Central memory CD8-positive, alpha-beta T cell (primary cell): ENCODE measurements at regions not wholly inside any gene's neighbourhood (a gene's known extent, or its start where the extent isn't known, plus 50 kb on each side); places are given as distances from the start of the nearest gene placed in this dataset.
"Not testable (repeated sequence)": the region's sequence is repeated elsewhere in the genome, so short reads cannot be mapped to it uniquely, and the experiment has no call there.

Experiments used
- ATAC-seq: fragments of 150-1000 bp; cut with Tn5 transposase; replicated peaks from 2 replicates; pipeline ENCODE4 v1.10.0; 2022; ENCODE audit warnings: mild to moderate bottlenecking, moderate FRiP score, moderate number of reproducible peaks; ENCODE audit not compliant: poor library complexity, severe bottlenecking; ENCODE audit errors: extremely low read depth
- DNase-seq, 2 donors: peaks; one replicate each; pipeline ENCODE4 v3.0.0; 2021; ENCODE audit warnings: low spot score in 2 of 2
- H3K27ac Mint-ChIP-seq: one replicate; pipeline ENCODE4 v1.8.0; 2022; ENCODE audit warnings: low read depth, mild to moderate bottlenecking, moderate library complexity, mixed read lengths
- H3K27me3 Mint-ChIP-seq: one replicate; pipeline ENCODE4 v1.8.0; 2022; ENCODE audit warnings: mixed read lengths
- H3K36me3 Mint-ChIP-seq: one replicate; pipeline ENCODE4 v1.8.0; 2022; ENCODE audit warnings: mild to moderate bottlenecking, moderate library complexity, mixed read lengths; ENCODE audit not compliant: insufficient read depth
- H3K4me1 Mint-ChIP-seq: one replicate; pipeline ENCODE4 v1.8.0; 2022; ENCODE audit warnings: mixed read lengths
- H3K4me3 Mint-ChIP-seq: one replicate; pipeline ENCODE4 v1.8.0; 2022; ENCODE audit warnings: mild to moderate bottlenecking, moderate library complexity, mixed read lengths
- H3K9me3 Mint-ChIP-seq: one replicate; pipeline ENCODE4 v1.8.0; 2022; ENCODE audit warnings: mixed read lengths

DNA sequence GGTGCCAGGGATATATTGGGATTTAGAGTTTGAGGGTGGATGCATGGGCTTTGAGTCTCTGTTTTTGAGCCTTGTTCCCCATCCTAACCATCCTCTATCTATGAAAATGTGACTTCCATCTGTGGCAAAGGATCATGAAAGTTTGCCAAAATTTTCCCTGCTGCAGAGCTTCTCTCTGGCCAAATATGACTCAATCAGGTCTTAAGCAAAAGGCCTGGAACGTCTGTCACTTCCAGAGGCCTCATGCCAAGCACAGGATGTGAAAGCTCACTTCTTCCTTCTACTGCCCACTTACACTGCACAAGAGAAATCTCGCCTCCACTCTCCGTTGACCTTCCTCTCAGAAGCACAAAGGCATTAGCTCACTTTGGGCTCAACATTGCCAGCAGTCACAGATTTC lies 696.9 kb upstream of the NRP1 start:
- H3K27ac Mint-ChIP-seq = no peak overlapping the region
- no peak overlapping the region for H3K4me3 Mint-ChIP-seq
- H3K27me3 Mint-ChIP-seq = no peaks in the 10 kb centered on the region
- DNase-seq (no peak), ATAC-seq (no peak)
- H3K9me3 Mint-ChIP-seq = no peaks in the 10 kb centered on the region
- no peaks in the 10 kb centered on the region for H3K36me3 Mint-ChIP-seq
- H3K4me1 Mint-ChIP-seq = no peaks in the 10 kb centered on the region

DNA sequence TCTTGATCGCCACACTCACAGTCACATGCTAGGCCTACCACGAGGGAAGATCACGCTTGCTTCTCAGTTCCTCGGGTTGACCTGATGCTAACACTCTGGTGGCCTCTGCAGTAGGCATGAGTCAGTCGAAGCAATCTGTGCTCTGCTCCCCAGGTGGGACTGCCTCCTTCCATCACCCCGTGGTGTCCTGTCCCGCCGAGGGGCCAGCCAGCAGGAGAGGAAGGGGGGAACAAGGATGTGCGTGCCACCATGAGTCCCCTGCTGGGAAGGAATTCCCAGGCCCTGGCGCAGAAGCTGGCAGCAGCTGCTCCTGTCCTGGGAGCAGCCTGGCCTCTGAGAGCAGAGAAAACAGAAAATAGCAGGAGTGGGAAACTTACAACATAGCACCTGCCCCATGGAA lies 695.0 kb upstream of the NRP1 start:
- H3K4me3 Mint-ChIP-seq = no peak overlapping the region
- H3K36me3 Mint-ChIP-seq = no peaks in the 10 kb centered on the region
- H3K9me3 Mint-ChIP-seq = no peaks in the 10 kb centered on the region
- ATAC-seq (no peak), DNase-seq (no peak)
- H3K4me1 Mint-ChIP-seq = no peaks in the 10 kb centered on the region
- no peaks in the 10 kb centered on the region for H3K27me3 Mint-ChIP-seq
- H3K27ac Mint-ChIP-seq = no peak overlapping the region

DNA sequence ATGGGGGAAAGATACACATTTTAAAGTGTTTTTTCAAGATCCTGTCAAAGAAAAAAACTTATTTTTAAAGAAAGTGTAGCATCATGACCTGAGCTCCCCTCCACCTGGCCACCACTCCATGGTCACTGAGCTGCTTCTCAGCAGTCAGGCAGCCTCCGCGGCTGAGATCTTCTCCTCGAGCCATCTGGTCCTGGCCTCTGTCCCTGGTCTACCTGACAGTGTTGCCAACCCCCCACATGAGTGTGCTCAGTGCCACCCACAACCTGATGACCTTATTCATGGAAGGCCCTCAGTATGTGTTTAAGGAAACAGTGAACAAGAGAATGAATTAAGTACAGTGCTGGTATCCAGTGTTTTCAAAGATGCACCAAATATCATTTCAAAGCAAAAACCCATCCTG lies 694.5 kb upstream of the NRP1 start:
- H3K27ac Mint-ChIP-seq = no peak overlapping the region
- DNase-seq (no peak), ATAC-seq (no peak)
- no peaks in the 10 kb centered on the region for H3K36me3 Mint-ChIP-seq
- H3K4me3 Mint-ChIP-seq = no peak overlapping the region
- no peaks in the 10 kb centered on the region for H3K9me3 Mint-ChIP-seq
- H3K27me3 Mint-ChIP-seq = no peaks in the 10 kb centered on the region
- no peaks in the 10 kb centered on the region for H3K4me1 Mint-ChIP-seq

DNA sequence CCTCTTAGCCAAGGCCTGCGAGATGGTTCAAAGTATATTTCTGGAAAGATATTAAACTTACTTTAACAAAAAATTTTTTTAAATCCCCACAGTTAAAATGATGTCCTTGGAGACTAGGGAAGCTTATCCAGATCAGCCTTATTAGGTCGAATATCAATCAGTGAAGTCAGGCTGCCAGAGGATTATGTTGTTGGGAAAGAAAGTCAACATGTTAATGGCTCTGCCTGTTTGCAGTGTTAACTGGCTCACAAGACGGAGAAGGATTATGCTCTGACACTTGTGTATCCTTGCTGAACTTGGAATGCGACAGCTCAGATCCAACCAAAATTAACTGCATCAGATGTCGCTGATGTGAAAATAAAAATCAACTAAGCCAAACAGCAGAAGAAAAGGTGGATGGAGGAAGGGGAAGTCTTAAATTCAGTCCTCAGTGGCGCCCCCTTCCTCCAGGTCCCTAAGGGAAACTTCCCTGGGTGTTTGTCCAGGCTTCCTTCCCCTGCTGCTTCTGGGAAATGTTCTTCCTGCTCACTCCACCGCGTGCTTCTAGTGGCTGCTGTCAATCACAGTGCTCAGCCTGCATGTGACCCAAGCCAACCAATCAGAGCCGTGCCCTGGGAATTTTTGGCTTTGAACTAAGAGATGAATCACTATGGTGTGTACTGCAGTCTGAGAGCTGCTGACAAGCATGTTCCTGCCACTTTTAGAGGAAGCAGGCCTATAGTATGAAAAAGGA lies 690.4 kb upstream of the NRP1 start:
- Mint-ChIP-seq H3K4me3 (no peak overlapping the region), H3K4me1 (no peaks in the 10 kb centered on the region), H3K27me3 (no peaks in the 10 kb centered on the region), H3K9me3 (no peaks in the 10 kb centered on the region), H3K36me3 (peaks cover 2% of the 10 kb centered on the region), H3K27ac (no peak overlapping the region)
- no peak for ATAC-seq
- no peak for DNase-seq

DNA sequence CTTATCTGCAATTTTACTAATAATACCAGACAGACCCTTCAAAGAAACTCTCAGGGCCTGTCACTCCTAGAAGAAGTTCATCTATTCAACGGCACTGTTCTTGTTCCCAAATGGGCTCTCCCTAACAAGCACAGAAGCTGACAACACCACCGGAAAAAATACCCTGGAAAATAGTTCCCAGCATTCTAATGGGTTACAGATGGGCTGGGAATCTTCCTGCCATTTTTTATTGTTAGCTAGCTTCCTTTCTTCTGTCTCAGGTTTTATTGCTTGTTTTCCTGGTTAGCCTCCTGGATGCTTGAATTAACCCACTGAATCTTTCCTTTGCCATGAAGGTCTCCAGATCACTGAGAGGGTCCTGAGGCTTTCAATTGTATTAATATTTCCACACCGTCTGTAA lies 689.8 kb upstream of the NRP1 start:
- H3K9me3 Mint-ChIP-seq = no peaks in the 10 kb centered on the region
- no peak overlapping the region for H3K4me3 Mint-ChIP-seq
- peaks cover 2% of the 10 kb centered on the region for H3K36me3 Mint-ChIP-seq
- H3K4me1 Mint-ChIP-seq = no peaks in the 10 kb centered on the region
- no peak for DNase-seq
- H3K27ac Mint-ChIP-seq = no peak overlapping the region
- ATAC-seq = no peak
- no peaks in the 10 kb centered on the region for H3K27me3 Mint-ChIP-seq

DNA sequence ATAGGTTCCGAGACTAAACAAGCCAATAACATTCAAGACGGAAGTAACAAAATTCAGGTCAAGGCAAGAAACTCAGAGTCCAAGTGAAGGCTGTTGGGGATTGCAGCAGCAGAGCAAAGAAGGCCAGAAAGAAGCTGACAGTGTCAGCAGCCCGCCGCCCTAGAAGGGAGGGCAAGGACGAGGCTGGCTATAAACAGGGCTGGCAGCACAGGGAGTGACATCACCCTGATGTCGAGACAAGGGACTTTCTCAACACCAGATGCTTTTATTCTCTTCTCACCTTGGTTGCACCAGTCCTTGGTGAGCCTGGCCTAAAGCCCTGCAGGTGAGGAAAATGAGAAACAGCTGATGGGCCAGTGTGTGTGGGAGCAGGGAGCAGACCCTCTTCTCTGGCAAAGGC lies 687.7 kb upstream of the NRP1 start:
- Mint-ChIP-seq H3K4me1 (no peaks in the 10 kb centered on the region), H3K4me3 (no peak overlapping the region), H3K27ac (no peak overlapping the region), H3K9me3 (no peaks in the 10 kb centered on the region), H3K36me3 (peaks cover 2% of the 10 kb centered on the region), H3K27me3 (no peaks in the 10 kb centered on the region)
- no peak for DNase-seq
- no peak for ATAC-seq

DNA sequence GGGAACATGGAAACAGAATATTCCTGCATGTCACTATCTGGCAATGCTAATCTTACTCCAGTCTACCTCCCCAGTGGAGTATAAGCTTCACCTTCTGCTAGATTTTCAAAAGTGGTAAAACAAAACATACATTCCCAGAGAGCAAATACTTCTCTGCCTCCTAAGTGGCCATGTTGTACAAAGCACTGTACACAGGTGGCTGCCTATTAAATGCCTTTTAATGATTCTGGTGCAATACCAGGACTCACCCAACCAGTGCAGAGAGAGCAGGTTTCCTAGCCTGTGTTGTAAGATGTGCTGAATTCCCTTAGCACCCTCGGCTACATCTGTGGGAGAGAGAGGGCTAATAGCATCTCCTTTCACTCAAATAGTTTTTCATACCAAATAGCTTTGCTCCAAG lies 684.3 kb upstream of the NRP1 start:
- Mint-ChIP-seq H3K27me3 (no peaks in the 10 kb centered on the region), H3K9me3 (peaks cover 11% of the 10 kb centered on the region), H3K4me3 (no peak overlapping the region), H3K36me3 (peaks cover 2% of the 10 kb centered on the region), H3K4me1 (no peaks in the 10 kb centered on the region), H3K27ac (no peak overlapping the region)
- no peak for ATAC-seq
- DNase-seq = no peak

DNA sequence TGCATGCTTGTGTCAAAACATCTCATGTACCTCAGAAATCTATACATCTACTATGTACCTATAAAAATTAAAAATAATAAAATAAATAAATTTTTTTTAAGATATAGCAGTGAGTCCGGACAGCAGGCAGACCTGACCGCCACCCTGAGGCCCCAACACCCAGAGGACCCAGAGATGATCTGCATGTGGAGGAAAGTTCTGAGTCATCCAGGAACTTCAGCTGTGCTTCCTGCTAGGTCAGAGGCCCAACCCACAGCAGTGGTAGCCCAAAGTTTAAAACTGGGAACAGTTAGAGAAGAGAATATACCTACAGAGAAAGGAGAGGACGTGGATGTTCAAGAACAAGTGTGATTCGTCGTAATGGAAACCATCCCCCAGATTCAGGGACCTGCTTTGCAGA lies 683.7 kb upstream of the NRP1 start:
- no peak for ATAC-seq
- no peak for DNase-seq
- Mint-ChIP-seq H3K27me3 (no peaks in the 10 kb centered on the region), H3K4me1 (no peaks in the 10 kb centered on the region), H3K9me3 (peaks cover 12% of the 10 kb centered on the region), H3K4me3 (no peak overlapping the region), H3K27ac (no peak overlapping the region), H3K36me3 (peaks cover 2% of the 10 kb centered on the region)

DNA sequence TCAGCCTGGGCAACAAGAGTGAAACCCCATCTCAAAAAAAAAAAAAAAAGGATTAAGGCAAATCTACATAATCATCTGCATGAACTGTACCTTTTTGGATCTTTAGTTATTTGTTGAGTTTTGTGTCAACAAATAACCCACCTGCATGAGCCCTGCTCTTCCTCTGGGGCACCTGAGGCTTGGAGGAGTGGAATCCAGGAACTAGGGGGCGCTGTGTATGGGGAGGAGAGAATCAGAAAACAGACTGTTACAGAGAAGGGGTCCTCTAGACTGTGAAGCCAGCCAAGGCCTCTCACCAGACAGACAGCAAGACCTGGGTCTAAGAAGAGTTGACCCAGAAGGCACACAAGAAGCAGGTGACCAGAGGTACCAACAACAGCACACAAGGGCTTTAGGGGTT lies 682.8 kb upstream of the NRP1 start:
- DNase-seq (no peak), ATAC-seq (no peak)
- Mint-ChIP-seq H3K9me3 (peaks cover 12% of the 10 kb centered on the region), H3K27me3 (no peaks in the 10 kb centered on the region), H3K27ac (no peak overlapping the region), H3K4me1 (no peaks in the 10 kb centered on the region), H3K36me3 (no peaks in the 10 kb centered on the region), H3K4me3 (no peak overlapping the region)

DNA sequence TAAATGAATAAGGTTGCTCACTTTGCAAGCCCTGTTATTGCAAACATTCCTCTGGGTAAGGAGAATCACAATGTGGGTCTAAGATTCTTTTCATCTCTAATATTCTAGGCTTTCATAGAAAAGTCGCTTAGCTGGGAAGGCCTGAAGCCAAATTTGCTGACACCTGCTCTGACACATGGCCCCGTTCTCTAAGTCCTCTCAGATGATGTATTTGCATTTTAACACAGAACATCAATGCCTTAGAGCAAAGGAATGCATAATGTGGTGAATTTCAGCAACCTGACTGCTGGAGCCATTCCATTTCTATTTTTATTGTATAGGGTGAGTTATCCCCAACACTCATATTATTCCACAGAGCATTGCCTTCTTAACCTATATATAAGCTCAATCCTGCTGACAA lies 682.1 kb upstream of the NRP1 start:
- Mint-ChIP-seq H3K27ac (no peak overlapping the region), H3K4me3 (no peak overlapping the region), H3K4me1 (no peaks in the 10 kb centered on the region), H3K36me3 (no peaks in the 10 kb centered on the region), H3K27me3 (no peaks in the 10 kb centered on the region), H3K9me3 (peaks cover 12% of the 10 kb centered on the region)
- DNase-seq = no peak
- ATAC-seq = no peak

DNA sequence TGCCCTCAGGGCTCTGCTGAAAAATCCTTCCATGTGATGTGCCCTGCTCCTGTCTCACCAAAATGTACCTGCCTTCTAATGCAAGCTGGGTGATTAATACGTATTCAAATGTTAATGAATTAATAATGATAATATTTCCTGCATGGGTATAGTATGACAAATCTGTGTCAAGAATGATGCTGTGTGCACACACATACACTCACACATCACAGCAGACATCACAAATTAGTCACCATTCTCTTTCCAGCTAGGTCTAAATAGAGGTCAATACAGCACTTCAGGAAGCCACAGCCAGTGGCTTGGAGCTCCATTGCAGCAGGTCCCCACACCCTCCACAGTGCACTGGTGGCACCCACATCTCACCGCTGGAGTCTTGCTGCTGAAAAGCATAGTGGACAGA lies 681.2 kb upstream of the NRP1 start:
- H3K4me3 Mint-ChIP-seq = no peak overlapping the region
- ATAC-seq (no peak), DNase-seq (no peak)
- no peaks in the 10 kb centered on the region for H3K36me3 Mint-ChIP-seq
- no peak overlapping the region for H3K27ac Mint-ChIP-seq
- H3K27me3 Mint-ChIP-seq = no peaks in the 10 kb centered on the region
- H3K4me1 Mint-ChIP-seq = no peaks in the 10 kb centered on the region
- peaks cover 12% of the 10 kb centered on the region for H3K9me3 Mint-ChIP-seq

DNA sequence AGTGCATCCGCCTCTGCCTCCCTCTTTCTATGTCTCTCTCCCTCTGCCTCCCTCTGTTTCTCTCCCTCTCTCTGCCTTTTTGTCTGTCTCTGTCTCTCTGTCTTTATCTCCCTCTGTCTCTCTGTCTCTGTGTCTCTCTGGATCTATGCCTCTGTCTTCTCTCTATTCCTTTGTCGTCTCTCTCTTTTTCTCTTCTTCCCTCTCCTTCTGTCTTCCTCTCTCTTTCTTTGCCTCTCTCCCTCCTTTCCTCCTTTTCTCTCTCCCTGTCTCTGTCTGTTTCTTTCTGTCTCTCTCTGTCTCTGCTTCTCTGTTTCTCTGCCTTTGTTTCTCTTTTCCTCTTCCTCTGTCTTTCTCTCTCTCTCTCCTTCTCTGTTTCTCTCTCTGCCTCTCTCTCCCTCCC lies 678.8 kb upstream of the NRP1 start:
- Mint-ChIP-seq H3K27ac (no peak overlapping the region), H3K27me3 (no peaks in the 10 kb centered on the region), H3K36me3 (no peaks in the 10 kb centered on the region), H3K4me3 (no peak overlapping the region), H3K4me1 (no peaks in the 10 kb centered on the region), H3K9me3 (peaks cover 12% of the 10 kb centered on the region)
- DNase-seq (no peak), ATAC-seq (no peak)

DNA sequence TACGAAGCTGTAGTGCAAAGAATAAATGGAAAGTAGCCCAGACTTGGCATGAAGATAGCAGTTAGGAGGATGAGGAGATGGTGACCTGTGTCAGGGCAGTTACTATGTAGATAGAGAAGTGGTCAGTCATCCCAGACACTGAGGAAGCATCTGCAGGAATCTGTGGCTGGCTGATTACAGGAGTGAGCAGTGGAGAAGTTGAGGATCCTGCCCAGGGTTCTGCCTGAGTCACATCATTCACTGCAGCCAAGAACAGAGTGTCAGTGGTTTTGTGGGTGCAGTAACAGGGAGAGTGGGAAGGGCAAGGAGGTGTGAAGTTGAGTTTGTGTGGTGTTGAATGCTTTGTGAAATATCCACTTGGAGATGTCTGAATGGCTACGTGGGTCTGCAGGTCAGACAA lies 676.4 kb upstream of the NRP1 start:
- DNase-seq = no peak
- no peak for ATAC-seq
- H3K4me1 Mint-ChIP-seq = no peaks in the 10 kb centered on the region
- H3K36me3 Mint-ChIP-seq = no peaks in the 10 kb centered on the region
- peaks cover 9% of the 10 kb centered on the region for H3K9me3 Mint-ChIP-seq
- no peak overlapping the region for H3K27ac Mint-ChIP-seq
- no peak overlapping the region for H3K4me3 Mint-ChIP-seq
- no peaks in the 10 kb centered on the region for H3K27me3 Mint-ChIP-seq

DNA sequence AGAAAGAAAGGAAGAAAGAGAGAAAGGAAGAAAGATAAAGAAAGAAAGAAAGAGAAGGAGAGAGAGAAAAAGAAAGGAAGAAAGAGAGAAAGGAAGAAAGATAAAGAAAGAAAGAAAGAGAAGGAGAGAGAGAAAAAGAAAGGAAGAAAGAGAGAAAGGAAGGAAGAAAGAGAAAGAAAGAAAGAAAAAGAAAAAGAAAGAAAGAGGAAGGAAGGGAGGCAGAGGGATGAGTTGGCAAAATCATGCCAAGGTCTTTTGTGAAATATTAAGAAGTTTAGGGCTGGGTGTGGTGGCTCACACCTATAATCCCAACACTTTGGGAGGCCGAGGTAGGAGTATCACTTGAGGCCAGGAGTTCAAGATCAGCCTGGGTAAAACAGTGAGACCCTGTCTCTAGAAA lies 675.8 kb upstream of the NRP1 start:
- not testable (repeated sequence) for H3K27me3 Mint-ChIP-seq, H3K36me3 Mint-ChIP-seq, H3K9me3 Mint-ChIP-seq, H3K4me3 Mint-ChIP-seq, ATAC-seq, H3K4me1 Mint-ChIP-seq, DNase-seq, H3K27ac Mint-ChIP-seq
